ENCODE measurements at regions not wholly inside any gene's neighbourhood (a gene's known extent, or its start where the extent isn't known, plus 50 kb on each side); places are given as distances from the start of the nearest gene placed in this dataset.

GRCh38 chr6:84456803-84457202 lies 229.4 kb upstream of the CEP162 start:
- in situ Hi-C loops (cut with HindIII; ENCODE audit: low sequenced_read_pairs) = no loop called here
- no peak for TF ChIP-seq CTCF (IDR thresholded peaks at IDR 0.05; ENCODE audit: low read depth, low read length, missing control alignments)
- no peak overlapping the region for H3K4me3 ChIP-seq (ENCODE audit: low read depth, low read length)
- DNase-seq (ENCODE audit: low read depth) = no peak

- DNase-seq (ENCODE audit: low read depth) = no peak
- in situ Hi-C loops (cut with HindIII; ENCODE audit: low sequenced_read_pairs) = no loop called here
- no peak for TF ChIP-seq CTCF (IDR thresholded peaks at IDR 0.05; ENCODE audit: low read depth, low read length, missing control alignments)
- no peak overlapping the region for H3K4me3 ChIP-seq (ENCODE audit: low read depth, low read length)
Measured at GRCh38 chr6:84455511-84456029, 228.1 kb upstream of the CEP162 start.

GRCh38 chr6:84453499-84453898 lies 226.1 kb upstream of the CEP162 start:
- in situ Hi-C loops (cut with HindIII; ENCODE audit: low sequenced_read_pairs) = no loop called here
- H3K4me3 ChIP-seq (ENCODE audit: low read depth, low read length) = no peak overlapping the region
- DNase-seq (ENCODE audit: low read depth) = no peak
- TF ChIP-seq CTCF (IDR thresholded peaks at IDR 0.05; ENCODE audit: low read depth, low read length, missing control alignments) = no peak

- H3K4me3 ChIP-seq (ENCODE audit: low read depth, low read length) = no peak overlapping the region
- TF ChIP-seq CTCF (IDR thresholded peaks at IDR 0.05; ENCODE audit: low read depth, low read length, missing control alignments) = no peak
- in situ Hi-C loops (cut with HindIII; ENCODE audit: low sequenced_read_pairs) = no loop called here
- DNase-seq (ENCODE audit: low read depth) = no peak
Measured at GRCh38 chr6:84450018-84450417, 222.6 kb upstream of the CEP162 start.

- DNase-seq (ENCODE audit: low read depth) = no peak
- TF ChIP-seq CTCF (IDR thresholded peaks at IDR 0.05; ENCODE audit: low read depth, low read length, missing control alignments) = no peak
- no peak overlapping the region for H3K4me3 ChIP-seq (ENCODE audit: low read depth, low read length)
- in situ Hi-C loops (cut with HindIII; ENCODE audit: low sequenced_read_pairs) = no loop called here
Measured at GRCh38 chr6:84449220-84449619, 221.8 kb upstream of the CEP162 start.

- no peak for DNase-seq (ENCODE audit: low read depth)
- H3K4me3 ChIP-seq (ENCODE audit: low read depth, low read length) = no peak overlapping the region
- no peak for TF ChIP-seq CTCF (IDR thresholded peaks at IDR 0.05; ENCODE audit: low read depth, low read length, missing control alignments)
- in situ Hi-C loops (cut with HindIII; ENCODE audit: low sequenced_read_pairs) = no loop called here
Measured at GRCh38 chr6:84448331-84448730, 220.9 kb upstream of the CEP162 start.

GRCh38 chr6:84447651-84448050 lies 220.2 kb upstream of the CEP162 start:
- no peak overlapping the region for H3K4me3 ChIP-seq (ENCODE audit: low read depth, low read length)
- in situ Hi-C loops (cut with HindIII; ENCODE audit: low sequenced_read_pairs) = no loop called here
- no peak for TF ChIP-seq CTCF (IDR thresholded peaks at IDR 0.05; ENCODE audit: low read depth, low read length, missing control alignments)
- DNase-seq (ENCODE audit: low read depth) = no peak
